ENCODE measurements at regions not wholly inside any gene's neighbourhood (a gene's known extent, or its start where the extent isn't known, plus 50 kb on each side); places are given as distances from the start of the nearest gene placed in this dataset.
"Not testable (repeated sequence)": the region's sequence is repeated elsewhere in the genome, so short reads cannot be mapped to it uniquely, and the experiment has no call there.

GRCh38 chr11:134498326-134499139 lies 86.5 kb upstream of the B3GAT1 start:
- no peak for DNase-seq (ENCODE audit: low spot score)

GRCh38 chr11:134497586-134497985 lies 85.5 kb upstream of the B3GAT1 start:
- no peak for DNase-seq (ENCODE audit: low spot score)

GRCh38 chr11:134496058-134496457 lies 84.0 kb upstream of the B3GAT1 start:
- DNase-seq (ENCODE audit: low spot score), result not testable (repeated sequence)

GRCh38 chr11:134494395-134494794 lies 82.4 kb upstream of the B3GAT1 start:
- not testable (repeated sequence) for DNase-seq (ENCODE audit: low spot score)

GRCh38 chr11:134492411-134492810 lies 80.4 kb upstream of the B3GAT1 start:
- not testable (repeated sequence) for DNase-seq (ENCODE audit: low spot score)

- no peak for DNase-seq (ENCODE audit: low spot score)
Observed at GRCh38 chr11:134489728-134490127, 77.7 kb upstream of the B3GAT1 start.

- no peak for DNase-seq (ENCODE audit: low spot score)
Observed at GRCh38 chr11:134488913-134489312, 76.9 kb upstream of the B3GAT1 start.

GRCh38 chr11:134488512-134488911 lies 76.5 kb upstream of the B3GAT1 start:
- DNase-seq (ENCODE audit: low spot score), result no peak

GRCh38 chr11:134487696-134488095 lies 75.7 kb upstream of the B3GAT1 start:
- DNase-seq (ENCODE audit: low spot score), result no peak

GRCh38 chr11:134486704-134487103 lies 74.7 kb upstream of the B3GAT1 start:
- DNase-seq (ENCODE audit: low spot score), result no peak

- DNase-seq (ENCODE audit: low spot score), result no peak
Observed at GRCh38 chr11:134486106-134486505, 74.1 kb upstream of the B3GAT1 start.

- DNase-seq (ENCODE audit: low spot score), result no peak
Observed at GRCh38 chr11:134485316-134485715, 73.3 kb upstream of the B3GAT1 start.

GRCh38 chr11:134483857-134484256 lies 71.8 kb upstream of the B3GAT1 start:
- no peak for DNase-seq (ENCODE audit: low spot score)

GRCh38 chr11:134483291-134483690 lies 71.2 kb upstream of the B3GAT1 start:
- DNase-seq (ENCODE audit: low spot score), result no peak

GRCh38 chr11:134482865-134483264 lies 70.8 kb upstream of the B3GAT1 start:
- no peak for DNase-seq (ENCODE audit: low spot score)

GRCh38 chr11:134481933-134482527 lies 70.0 kb upstream of the B3GAT1 start:
- no peak for DNase-seq (ENCODE audit: low spot score)

GRCh38 chr11:134481135-134481534 lies 69.1 kb upstream of the B3GAT1 start:
- DNase-seq (ENCODE audit: low spot score), result no peak

- no peak for DNase-seq (ENCODE audit: low spot score)
Observed at GRCh38 chr11:134480136-134480712, 68.2 kb upstream of the B3GAT1 start.

GRCh38 chr11:134479206-134480135 lies 67.4 kb upstream of the B3GAT1 start:
- DNase-seq (ENCODE audit: low spot score), result no peak

GRCh38 chr11:134478611-134479010 lies 66.6 kb upstream of the B3GAT1 start:
- no peak for DNase-seq (ENCODE audit: low spot score)

- DNase-seq (ENCODE audit: low spot score), result no peak
Observed at GRCh38 chr11:134478176-134478575, 66.1 kb upstream of the B3GAT1 start.

GRCh38 chr11:134477486-134477885 lies 65.4 kb upstream of the B3GAT1 start:
- DNase-seq (ENCODE audit: low spot score), result no peak

Measured in HuH-7.5 (cell line).